H1 (cell line): ENCODE measurements at regions not wholly inside any gene's neighbourhood (a gene's known extent, or its start where the extent isn't known, plus 50 kb on each side); places are given as distances from the start of the nearest gene placed in this dataset.

Experiments used
- ASH2L ChIP-seq: fragments of 200-600, 300-600 bp; sonication (generic); IDR thresholded peaks from one replicate; pipeline ENCODE4 v1.7.1; 2017; ENCODE audit warnings: low read length
- BCL11A ChIP-seq, 2 experiments: IDR thresholded peaks; one replicate each; pipeline ENCODE4 v1.6.1; 2011; ENCODE audit warnings: low read depth in 2 of 2, low read length in 2 of 2, mild to moderate bottlenecking in 2 of 2
- BRCA1 ChIP-seq: IDR thresholded peaks from 2 replicates; pipeline ENCODE4 v1.6.1; 2012; ENCODE audit warnings: low read depth, low read length, improper control_type of control experiment
- CBX8 ChIP-seq: fragments of 300-800, 300-1000 bp; sonication (generic); IDR thresholded peaks from 2 replicates; pipeline ENCODE4 v1.7.1; 2016; ENCODE audit warnings: low read depth, low read length, borderline replicate concordance
- CHD7 ChIP-seq: fragments of 300-600 bp; sonication (generic); IDR thresholded peaks from 2 replicates; pipeline ENCODE4 v1.7.1; 2012; ENCODE audit warnings: low read length, moderate library complexity, mild to moderate bottlenecking, inconsistent platforms; ENCODE audit not compliant: insufficient replicate concordance
- CTBP2 ChIP-seq: IDR thresholded peaks from 2 replicates; pipeline ENCODE4 v1.7.0; 2011; ENCODE audit warnings: borderline replicate concordance, mild to moderate bottlenecking, moderate library complexity, mixed read lengths, low read length; ENCODE audit not compliant: insufficient read depth, insufficient read length
- EZH2 ChIP-seq: fragments of 200-600 bp; sonication (generic); IDR thresholded peaks from 2 replicates; pipeline ENCODE4 v1.7.1; 2012; ENCODE audit warnings: low read depth, mild to moderate bottlenecking, moderate library complexity, low read length, inconsistent platforms; ENCODE audit not compliant: severe bottlenecking
- POLR2AphosphoS5 ChIP-seq: IDR thresholded peaks from 2 replicates; pipeline ENCODE4 v1.6.1; 2011; ENCODE audit warnings: low read depth, low read length
- RFX5 ChIP-seq: IDR thresholded peaks from 2 replicates; pipeline ENCODE4 v1.6.1; 2011; ENCODE audit warnings: low read depth, low read length, improper control_type of control experiment, borderline replicate concordance
- SIRT6 ChIP-seq: IDR thresholded peaks from one replicate; pipeline ENCODE4 v1.7.1; 2012; ENCODE audit warnings: low read length, inconsistent platforms
- TCF12 ChIP-seq: IDR thresholded peaks from 2 replicates; pipeline ENCODE4 v1.6.1; 2011; ENCODE audit warnings: low read depth, mild to moderate bottlenecking, low read length
- USF2 ChIP-seq: IDR thresholded peaks from 2 replicates; pipeline ENCODE4 v1.6.1; 2011; ENCODE audit warnings: low read length, improper control_type of control experiment

- TF ChIP-seq CHD7 (no peak), TCF12 (no peak), BCL11A (IDR thresholded peaks at IDR 0.05; ENCODE audit: low read depth in 2 of 2, low read length in 2 of 2) (no peak), CBX8 (no peak), BRCA1 (no peak), POLR2AphosphoS5 (no peak), USF2 (no peak), RFX5 (no peak), CTBP2 (no peak), EZH2 (no peak), SIRT6 (no peak), ASH2L (no peak)
Measured at GRCh38 chr12:42962384-42962783, 372.8 kb upstream of the PRICKLE1 start (continued).
